ENCODE measurements at regions not wholly inside any gene's neighbourhood (a gene's known extent, or its start where the extent isn't known, plus 50 kb on each side); places are given as distances from the start of the nearest gene placed in this dataset.

- no peak for TF ChIP-seq MLX (CRISPR knock-in tag; IDR thresholded peaks at IDR 0.05)
- TF ChIP-seq ZBTB21 (CRISPR knock-in tag; IDR thresholded peaks at IDR 0.05; ENCODE audit: borderline replicate concordance), result no peak
- TF ChIP-seq CREB1 (CRISPR knock-in tag; IDR thresholded peaks at IDR 0.05), result no peak
Measured at GRCh38 chr1:213678348-213678747, 309.4 kb upstream of the PROX1 start (continued).

DNA sequence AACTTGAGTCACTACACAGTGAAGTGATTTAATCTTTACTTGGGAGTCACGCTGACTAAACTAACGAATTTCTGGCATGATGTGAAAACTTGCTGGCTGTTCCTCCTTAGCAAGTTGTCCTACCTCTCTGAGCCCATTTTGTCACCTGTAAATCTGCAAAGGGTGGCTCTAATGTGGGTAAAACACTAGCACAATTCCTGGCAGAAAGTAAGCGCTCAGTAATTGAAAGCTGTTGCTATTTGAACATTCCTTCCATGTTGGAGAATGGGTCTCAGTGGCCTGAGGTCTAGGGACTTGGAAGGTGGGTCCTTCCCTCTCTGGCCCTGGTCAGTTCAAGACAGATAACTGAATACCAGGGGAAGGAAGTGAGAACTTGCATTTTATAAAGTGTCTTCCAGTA, 309.0 kb upstream of the PROX1 start:
- no peak for ATAC-seq
- Mint-ChIP-seq H3K27ac (no peak overlapping the region), H3K4me3 (no peak overlapping the region), H3K9me3 (peaks cover 10% of the 10 kb centered on the region), H3K36me3 (peaks cover 3% of the 10 kb centered on the region; the same call in 1 of the 2 replicates), H3K4me1 (no peaks in the 10 kb centered on the region), H3K27me3 (ENCODE audit: low read depth) (peaks cover 3% of the 10 kb centered on the region; the same call in 1 of the 2 replicates)
- TF ChIP-seq, protein P1, sequence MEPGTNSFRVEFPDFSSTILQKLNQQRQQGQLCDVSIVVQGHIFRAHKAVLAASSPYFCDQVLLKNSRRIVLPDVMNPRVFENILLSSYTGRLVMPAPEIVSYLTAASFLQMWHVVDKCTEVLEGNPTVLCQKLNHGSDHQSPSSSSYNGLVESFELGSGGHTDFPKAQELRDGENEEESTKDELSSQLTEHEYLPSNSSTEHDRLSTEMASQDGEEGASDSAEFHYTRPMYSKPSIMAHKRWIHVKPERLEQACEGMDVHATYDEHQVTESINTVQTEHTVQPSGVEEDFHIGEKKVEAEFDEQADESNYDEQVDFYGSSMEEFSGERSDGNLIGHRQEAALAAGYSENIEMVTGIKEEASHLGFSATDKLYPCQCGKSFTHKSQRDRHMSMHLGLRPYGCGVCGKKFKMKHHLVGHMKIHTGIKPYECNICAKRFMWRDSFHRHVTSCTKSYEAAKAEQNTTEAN (CRISPR knock-in tag; IDR thresholded peaks at IDR 0.05), result no peak
- TF ChIP-seq ATF3 (CRISPR knock-in tag; conservative IDR thresholded peaks at IDR 0.05) (no peak), RORB (CRISPR knock-in tag; IDR thresholded peaks at IDR 0.05) (no peak), MXD4 (CRISPR knock-in tag; IDR thresholded peaks at IDR 0.05; ENCODE audit: borderline replicate concordance) (no peak), FOXK1 (CRISPR knock-in tag; IDR thresholded peaks at IDR 0.05) (no peak), FOXP4 (CRISPR knock-in tag; IDR thresholded peaks at IDR 0.05) (no peak)
- TF ChIP-seq, protein P2, sequence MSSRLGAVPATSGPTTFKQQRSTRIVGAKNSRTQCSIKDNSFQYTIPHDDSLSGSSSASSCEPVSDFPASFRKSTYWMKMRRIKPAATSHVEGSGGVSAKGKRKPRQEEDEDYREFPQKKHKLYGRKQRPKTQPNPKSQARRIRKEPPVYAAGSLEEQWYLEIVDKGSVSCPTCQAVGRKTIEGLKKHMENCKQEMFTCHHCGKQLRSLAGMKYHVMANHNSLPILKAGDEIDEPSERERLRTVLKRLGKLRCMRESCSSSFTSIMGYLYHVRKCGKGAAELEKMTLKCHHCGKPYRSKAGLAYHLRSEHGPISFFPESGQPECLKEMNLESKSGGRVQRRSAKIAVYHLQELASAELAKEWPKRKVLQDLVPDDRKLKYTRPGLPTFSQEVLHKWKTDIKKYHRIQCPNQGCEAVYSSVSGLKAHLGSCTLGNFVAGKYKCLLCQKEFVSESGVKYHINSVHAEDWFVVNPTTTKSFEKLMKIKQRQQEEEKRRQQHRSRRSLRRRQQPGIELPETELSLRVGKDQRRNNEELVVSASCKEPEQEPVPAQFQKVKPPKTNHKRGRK (CRISPR knock-in tag; IDR thresholded peaks at IDR 0.05; ENCODE audit: borderline replicate concordance), result no peak
- CTCF ChIA-PET, result no interaction called here
- no peak for DNase-seq (ENCODE audit: low spot score)
- POLR2A ChIA-PET, result no interaction called here

GRCh38 chr1:213679153-213679552, 308.6 kb upstream of the PROX1 start:
- no peak overlapping the region for H3K27ac Mint-ChIP-seq
- ChIA-PET CTCF (no interaction called here), POLR2A (no interaction called here)
- H3K9me3 Mint-ChIP-seq, result peaks cover 10% of the 10 kb centered on the region
- DNase-seq (ENCODE audit: low spot score) (no peak), ATAC-seq (no peak)
- H3K4me1 Mint-ChIP-seq, result no peaks in the 10 kb centered on the region
- no peak overlapping the region for H3K4me3 Mint-ChIP-seq
- peaks cover 3% of the 10 kb centered on the region; the same call in 1 of the 2 replicates for H3K27me3 Mint-ChIP-seq (ENCODE audit: low read depth)
- H3K36me3 Mint-ChIP-seq, result peaks cover 3% of the 10 kb centered on the region; the same call in 1 of the 2 replicates
- TF ChIP-seq ZNF138 (CRISPR knock-in tag; conservative IDR thresholded peaks at IDR 0.05) (no peak), ETV6 (CRISPR knock-in tag; IDR thresholded peaks at IDR 0.05) (no peak), IRF2 (CRISPR knock-in tag; IDR thresholded peaks at IDR 0.05; ENCODE audit: borderline replicate concordance, low read depth) (no peak), ATF3 (CRISPR knock-in tag; conservative IDR thresholded peaks at IDR 0.05) (no peak), OVOL2 (CRISPR knock-in tag; IDR thresholded peaks at IDR 0.05; ENCODE audit: borderline replicate concordance) (no peak), NR2C2 (CRISPR knock-in tag; IDR thresholded peaks at IDR 0.05) (no peak), ZNF121 (CRISPR knock-in tag; IDR thresholded peaks at IDR 0.05) (no peak), RORB (CRISPR knock-in tag; IDR thresholded peaks at IDR 0.05) (no peak), TCF7 (CRISPR knock-in tag; IDR thresholded peaks at IDR 0.05; ENCODE audit: low read depth) (no peak), TP53 (CRISPR knock-in tag; IDR thresholded peaks at IDR 0.05) (no peak), NFATC4 (CRISPR knock-in tag; IDR thresholded peaks at IDR 0.05) (no peak), ZNF396 (CRISPR knock-in tag; IDR thresholded peaks at IDR 0.05; ENCODE audit: borderline replicate concordance) (no peak)
- TF ChIP-seq, protein P3, sequence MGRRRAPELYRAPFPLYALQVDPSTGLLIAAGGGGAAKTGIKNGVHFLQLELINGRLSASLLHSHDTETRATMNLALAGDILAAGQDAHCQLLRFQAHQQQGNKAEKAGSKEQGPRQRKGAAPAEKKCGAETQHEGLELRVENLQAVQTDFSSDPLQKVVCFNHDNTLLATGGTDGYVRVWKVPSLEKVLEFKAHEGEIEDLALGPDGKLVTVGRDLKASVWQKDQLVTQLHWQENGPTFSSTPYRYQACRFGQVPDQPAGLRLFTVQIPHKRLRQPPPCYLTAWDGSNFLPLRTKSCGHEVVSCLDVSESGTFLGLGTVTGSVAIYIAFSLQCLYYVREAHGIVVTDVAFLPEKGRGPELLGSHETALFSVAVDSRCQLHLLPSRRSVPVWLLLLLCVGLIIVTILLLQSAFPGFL (CRISPR knock-in tag; IDR thresholded peaks at IDR 0.05; ENCODE audit: borderline replicate concordance), result no peak
- TF ChIP-seq, protein P4, sequence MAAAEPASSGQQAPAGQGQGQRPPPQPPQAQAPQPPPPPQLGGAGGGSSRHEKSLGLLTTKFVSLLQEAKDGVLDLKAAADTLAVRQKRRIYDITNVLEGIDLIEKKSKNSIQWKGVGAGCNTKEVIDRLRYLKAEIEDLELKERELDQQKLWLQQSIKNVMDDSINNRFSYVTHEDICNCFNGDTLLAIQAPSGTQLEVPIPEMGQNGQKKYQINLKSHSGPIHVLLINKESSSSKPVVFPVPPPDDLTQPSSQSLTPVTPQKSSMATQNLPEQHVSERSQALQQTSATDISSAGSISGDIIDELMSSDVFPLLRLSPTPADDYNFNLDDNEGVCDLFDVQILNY (CRISPR knock-in tag; IDR thresholded peaks at IDR 0.05), result no peak
- TF ChIP-seq, protein P5, sequence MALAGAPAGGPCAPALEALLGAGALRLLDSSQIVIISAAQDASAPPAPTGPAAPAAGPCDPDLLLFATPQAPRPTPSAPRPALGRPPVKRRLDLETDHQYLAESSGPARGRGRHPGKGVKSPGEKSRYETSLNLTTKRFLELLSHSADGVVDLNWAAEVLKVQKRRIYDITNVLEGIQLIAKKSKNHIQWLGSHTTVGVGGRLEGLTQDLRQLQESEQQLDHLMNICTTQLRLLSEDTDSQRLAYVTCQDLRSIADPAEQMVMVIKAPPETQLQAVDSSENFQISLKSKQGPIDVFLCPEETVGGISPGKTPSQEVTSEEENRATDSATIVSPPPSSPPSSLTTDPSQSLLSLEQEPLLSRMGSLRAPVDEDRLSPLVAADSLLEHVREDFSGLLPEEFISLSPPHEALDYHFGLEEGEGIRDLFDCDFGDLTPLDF (CRISPR knock-in tag; IDR thresholded peaks at IDR 0.05), result no peak
